ENCODE measurements at regions not wholly inside any gene's neighbourhood (a gene's known extent, or its start where the extent isn't known, plus 50 kb on each side); places are given as distances from the start of the nearest gene placed in this dataset.
"Not testable (repeated sequence)": the region's sequence is repeated elsewhere in the genome, so short reads cannot be mapped to it uniquely, and the experiment has no call there.

- no peak for DNase-seq (ENCODE audit: low read depth)
- no peak for TF ChIP-seq CTCF (conservative IDR thresholded peaks at IDR 0.05; ENCODE audit: low read depth, low read length)
- no peak overlapping the region for H3K4me3 ChIP-seq (ENCODE audit: low read depth, low read length)
Measured at GRCh38 chr5:121421646-121422045, 430.0 kb upstream of the FTMT start.

GRCh38 chr5:121424976-121425375, 426.7 kb upstream of the FTMT start:
- H3K4me3 ChIP-seq (ENCODE audit: low read depth, low read length), result no peak overlapping the region
- TF ChIP-seq CTCF (conservative IDR thresholded peaks at IDR 0.05; ENCODE audit: low read depth, low read length), result no peak
- no peak for DNase-seq (ENCODE audit: low read depth)

GRCh38 chr5:121426153-121426552, 425.5 kb upstream of the FTMT start:
- no peak for DNase-seq (ENCODE audit: low read depth)
- no peak for TF ChIP-seq CTCF (conservative IDR thresholded peaks at IDR 0.05; ENCODE audit: low read depth, low read length)
- no peak overlapping the region for H3K4me3 ChIP-seq (ENCODE audit: low read depth, low read length)

- H3K4me3 ChIP-seq (ENCODE audit: low read depth, low read length), result no peak overlapping the region
- no peak for DNase-seq (ENCODE audit: low read depth)
- no peak for TF ChIP-seq CTCF (conservative IDR thresholded peaks at IDR 0.05; ENCODE audit: low read depth, low read length)
Measured at GRCh38 chr5:121429761-121430160, 421.9 kb upstream of the FTMT start.

GRCh38 chr5:121430538-121430937, 421.1 kb upstream of the FTMT start:
- no peak for TF ChIP-seq CTCF (conservative IDR thresholded peaks at IDR 0.05; ENCODE audit: low read depth, low read length)
- no peak for DNase-seq (ENCODE audit: low read depth)
- no peak overlapping the region for H3K4me3 ChIP-seq (ENCODE audit: low read depth, low read length)

GRCh38 chr5:121445511-121445910, 406.2 kb upstream of the FTMT start:
- no peak for TF ChIP-seq CTCF (conservative IDR thresholded peaks at IDR 0.05; ENCODE audit: low read depth, low read length)
- no peak for DNase-seq (ENCODE audit: low read depth)
- no peak overlapping the region for H3K4me3 ChIP-seq (ENCODE audit: low read depth, low read length)

GRCh38 chr5:121462441-121462840, 389.2 kb upstream of the FTMT start:
- no peak for TF ChIP-seq CTCF (conservative IDR thresholded peaks at IDR 0.05; ENCODE audit: low read depth, low read length)
- no peak overlapping the region for H3K4me3 ChIP-seq (ENCODE audit: low read depth, low read length)
- DNase-seq (ENCODE audit: low read depth), result no peak

- not testable (repeated sequence) for H3K4me3 ChIP-seq (ENCODE audit: low read depth, low read length); DNase-seq (ENCODE audit: low read depth)
Measured at GRCh38 chr5:121471222-121471621, 380.5 kb upstream of the FTMT start.
